HG02852 (cell line): ENCODE measurements at regions not wholly inside any gene's neighbourhood (a gene's known extent, or its start where the extent isn't known, plus 50 kb on each side); places are given as distances from the start of the nearest gene placed in this dataset.

Experiments used
- ATAC-seq: cut with Tn5 transposase; IDR thresholded peaks from one replicate; pipeline ENCODE4 v1.9.1; 2021; ENCODE audit warnings: mild to moderate bottlenecking, moderate library complexity; ENCODE audit not compliant: unreplicated experiment

DNA sequence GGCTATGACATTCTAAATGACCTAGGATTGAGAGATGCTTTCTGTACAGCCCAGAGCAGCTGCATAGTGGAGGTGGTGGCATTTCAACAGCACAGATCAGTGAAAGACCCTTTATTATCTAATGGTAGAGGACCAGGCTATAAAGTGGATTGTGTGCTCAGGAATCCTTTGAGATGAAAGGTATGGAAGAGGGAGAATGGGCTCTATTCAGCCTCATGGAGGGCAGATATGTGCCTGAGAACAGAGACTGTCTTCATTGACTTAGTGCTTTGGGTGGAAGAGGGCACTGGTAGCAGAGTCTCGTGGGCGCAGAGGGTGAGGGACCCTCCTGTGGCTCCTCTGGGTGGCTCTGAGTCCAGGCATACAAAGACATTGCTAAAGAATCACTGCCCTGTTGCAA, 130.0 kb upstream of the SLC24A5 start:
- ATAC-seq, result no peak

DNA sequence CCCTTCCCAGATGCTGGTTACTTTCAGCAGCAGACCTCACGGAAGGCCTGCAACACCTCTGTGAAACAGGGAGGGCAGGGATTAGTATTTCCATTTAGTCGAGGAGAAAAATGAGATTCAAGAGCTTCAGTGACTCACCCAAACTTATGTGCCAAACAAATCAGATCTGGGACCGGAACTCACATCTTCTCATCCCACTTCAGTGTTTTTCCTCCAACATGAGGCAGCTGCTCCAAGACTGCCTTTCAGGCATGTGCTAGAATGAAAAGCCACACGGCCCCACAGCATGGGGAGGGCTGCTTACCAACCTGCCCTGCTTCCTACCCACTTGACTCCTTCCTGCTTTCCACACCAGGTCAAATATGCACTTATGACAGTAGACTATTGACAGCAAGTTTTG, 129.4 kb upstream of the SLC24A5 start:
- no peak for ATAC-seq

GRCh38 chr15:47993051-47993450, 127.7 kb upstream of the SLC24A5 start:
- ATAC-seq, result no peak

DNA sequence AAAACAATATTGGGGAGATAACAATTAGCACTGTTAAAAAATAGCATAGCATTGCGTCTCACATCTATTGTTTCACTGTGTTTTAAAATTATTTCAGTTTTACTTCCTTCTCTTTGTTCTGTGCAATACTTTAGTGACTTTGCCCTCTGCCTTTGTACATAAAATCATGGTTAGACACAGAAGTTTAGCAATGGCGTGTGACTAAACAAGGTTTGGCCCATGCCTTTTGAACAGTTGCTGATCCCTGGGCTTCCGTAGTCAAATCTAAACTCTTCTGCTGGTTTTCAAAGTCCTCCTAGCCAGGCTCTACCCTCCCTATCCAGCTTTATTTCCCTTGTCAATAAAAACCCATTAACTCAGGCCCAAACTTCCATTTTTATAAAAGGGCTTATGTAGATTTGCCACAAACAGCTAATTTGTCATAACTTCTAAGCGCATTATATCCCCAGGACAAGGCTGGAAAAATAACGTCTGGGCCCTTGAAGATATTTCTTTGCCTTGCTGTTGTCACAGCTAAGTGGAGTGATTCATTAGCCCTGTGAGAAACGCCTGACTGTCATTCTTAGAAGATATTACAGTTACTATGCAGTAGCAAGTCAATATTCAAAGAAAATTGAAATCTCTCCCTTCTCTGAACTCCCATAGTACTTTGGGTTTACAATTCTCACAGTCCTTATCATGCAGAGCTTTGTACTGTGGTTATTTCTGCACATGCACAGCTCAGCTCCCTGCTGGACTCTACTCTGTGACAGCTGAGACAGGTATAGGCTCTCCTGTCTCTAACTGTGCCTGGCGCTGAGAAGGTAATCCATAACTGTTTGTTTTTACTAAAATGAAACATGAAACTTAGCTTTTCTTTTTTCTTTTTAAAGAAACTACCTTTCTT, 123.4 kb upstream of the SLC24A5 start:
- no peak for ATAC-seq

DNA sequence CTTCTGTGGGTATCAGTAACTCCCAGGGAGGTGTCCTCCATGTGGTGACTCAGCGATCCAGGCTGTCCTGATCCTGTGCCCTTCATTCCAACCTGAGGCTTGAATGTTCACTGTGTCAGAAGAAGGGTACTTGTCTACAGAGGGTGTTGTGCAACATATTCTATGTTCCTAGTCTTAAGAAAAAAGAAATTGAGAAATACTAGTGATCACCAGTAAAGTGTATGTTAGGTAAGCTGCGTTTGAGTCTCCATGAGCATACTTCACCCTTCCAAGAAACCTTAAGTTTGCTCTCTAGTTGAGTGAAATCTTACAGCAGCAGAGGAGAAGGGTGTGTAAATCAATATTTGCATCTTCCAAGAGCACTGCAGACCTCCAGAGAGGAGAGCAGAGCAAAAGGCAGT, 122.2 kb upstream of the SLC24A5 start:
- ATAC-seq, result no peak

GRCh38 chr15:48001393-48002039, 119.3 kb upstream of the SLC24A5 start:
- ATAC-seq, result peak; percentile 88

DNA sequence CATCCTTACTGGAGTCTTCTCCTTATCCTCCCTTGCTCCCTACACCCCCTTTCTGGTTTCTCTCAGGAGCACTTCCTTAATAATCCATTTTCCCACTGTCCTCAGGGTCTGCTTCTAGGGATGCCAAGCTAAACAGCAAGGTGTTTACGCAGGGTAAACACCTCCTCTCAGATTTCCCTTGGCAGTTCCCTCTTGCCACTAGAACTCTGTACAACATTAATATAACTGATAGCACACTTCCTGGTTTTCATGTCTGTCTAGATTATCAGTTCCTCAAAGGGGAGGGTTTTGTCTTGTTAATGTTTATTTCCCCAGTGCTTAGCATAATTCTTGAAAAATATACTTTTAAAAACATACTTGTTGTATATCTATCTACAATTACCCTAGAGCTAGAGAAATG, 118.0 kb upstream of the SLC24A5 start:
- no peak for ATAC-seq

GRCh38 chr15:48003441-48003840, 117.3 kb upstream of the SLC24A5 start:
- no peak for ATAC-seq

DNA sequence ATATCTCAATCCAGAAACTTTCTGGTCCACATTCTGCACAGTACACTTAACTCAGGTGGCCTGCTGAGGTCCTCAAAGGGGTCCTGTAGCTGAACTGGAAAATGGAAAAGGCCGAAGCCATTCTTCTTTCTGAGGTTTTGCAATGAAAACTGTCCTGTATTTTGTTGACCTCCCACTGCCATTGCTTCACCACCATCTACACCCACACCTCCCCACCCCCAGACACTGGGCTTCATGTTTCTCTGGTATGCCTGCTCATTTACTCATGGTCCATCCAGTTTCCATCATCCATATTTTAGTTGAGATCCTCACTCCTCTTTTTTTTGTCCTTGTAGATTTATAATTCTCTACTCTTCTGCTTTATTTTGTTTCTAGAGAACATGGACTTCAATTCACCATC, 115.7 kb upstream of the SLC24A5 start:
- no peak for ATAC-seq

- ATAC-seq, result no peak
Observed at GRCh38 chr15:48006031-48006511, 114.7 kb upstream of the SLC24A5 start.

DNA sequence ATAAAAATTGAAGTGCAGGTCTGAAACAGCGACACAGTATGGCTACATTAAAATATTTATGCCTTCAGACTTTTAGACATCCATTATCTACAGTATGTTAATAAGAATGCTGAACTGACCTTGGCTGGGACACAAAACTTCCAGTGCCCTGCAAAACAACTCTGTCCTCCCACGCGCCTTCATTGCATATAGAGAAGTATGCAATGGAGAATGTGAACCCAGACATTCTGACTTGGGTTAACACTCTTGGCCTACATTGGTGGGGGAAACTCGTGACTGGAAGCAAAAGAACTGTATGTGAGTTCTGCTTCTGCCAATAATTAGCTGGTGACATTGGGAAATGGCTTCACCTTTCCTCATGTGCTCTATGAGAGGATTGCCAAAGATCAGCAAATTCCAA, 110.5 kb upstream of the SLC24A5 start:
- no peak for ATAC-seq

DNA sequence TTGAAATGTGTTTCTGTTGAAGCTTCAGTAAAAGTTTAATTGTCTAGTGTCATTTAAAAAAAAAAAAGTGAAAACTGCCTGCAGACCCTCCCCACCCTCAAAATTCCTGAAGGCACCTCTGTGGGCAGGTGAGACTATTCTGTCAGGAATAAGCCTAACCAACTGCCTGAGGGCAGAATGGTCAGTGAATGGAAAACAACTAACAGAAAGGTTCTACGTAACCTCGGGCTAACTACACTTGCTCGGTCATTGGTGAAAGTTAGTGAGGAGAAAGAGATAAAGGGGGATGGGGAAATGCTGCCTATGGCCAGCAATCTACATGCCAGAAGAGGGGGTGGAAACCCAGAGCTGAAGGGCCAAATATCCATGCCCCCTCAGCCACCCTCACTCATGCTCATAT, 108.6 kb upstream of the SLC24A5 start:
- ATAC-seq, result no peak

DNA sequence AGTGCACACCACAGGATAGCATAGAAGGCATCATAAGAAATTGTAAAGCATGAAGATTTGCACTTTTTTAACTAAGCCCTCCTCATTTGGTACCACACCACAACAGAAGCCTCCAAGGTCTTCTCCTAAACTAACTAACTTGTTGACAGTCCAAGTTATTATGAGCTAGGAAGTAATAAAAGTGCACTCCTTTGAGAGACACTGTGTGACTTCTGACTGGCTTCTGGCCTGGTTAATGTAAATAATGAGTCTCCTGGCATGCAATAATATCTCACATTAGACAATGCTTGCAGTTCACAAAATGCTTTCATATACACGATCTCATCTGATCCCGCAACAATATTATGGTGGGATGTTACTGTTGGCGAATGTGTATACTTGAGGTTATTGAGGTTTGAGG, 103.9 kb upstream of the SLC24A5 start:
- no peak for ATAC-seq

GRCh38 chr15:48017747-48018146, 103.0 kb upstream of the SLC24A5 start:
- no peak for ATAC-seq

DNA sequence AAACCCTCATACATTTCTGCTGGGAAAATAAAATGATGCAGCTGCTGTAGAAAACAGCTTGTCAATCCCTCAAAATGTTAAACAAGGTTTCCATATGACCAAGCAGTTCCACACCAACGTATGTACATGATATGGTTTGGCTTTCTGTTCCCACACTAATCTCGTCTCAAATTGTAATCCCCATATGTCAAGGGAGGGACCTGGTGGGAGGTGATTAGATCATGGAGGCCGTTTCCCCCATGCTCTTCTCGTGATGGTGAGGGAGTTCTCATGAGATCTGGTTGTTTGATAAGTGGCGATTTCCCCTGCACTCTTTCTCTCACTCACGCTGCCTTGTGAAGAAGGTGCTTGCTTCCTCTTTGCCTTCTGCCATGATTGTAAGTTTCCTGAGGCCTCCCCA, 100.6 kb upstream of the SLC24A5 start:
- peak; percentile 68 for ATAC-seq

DNA sequence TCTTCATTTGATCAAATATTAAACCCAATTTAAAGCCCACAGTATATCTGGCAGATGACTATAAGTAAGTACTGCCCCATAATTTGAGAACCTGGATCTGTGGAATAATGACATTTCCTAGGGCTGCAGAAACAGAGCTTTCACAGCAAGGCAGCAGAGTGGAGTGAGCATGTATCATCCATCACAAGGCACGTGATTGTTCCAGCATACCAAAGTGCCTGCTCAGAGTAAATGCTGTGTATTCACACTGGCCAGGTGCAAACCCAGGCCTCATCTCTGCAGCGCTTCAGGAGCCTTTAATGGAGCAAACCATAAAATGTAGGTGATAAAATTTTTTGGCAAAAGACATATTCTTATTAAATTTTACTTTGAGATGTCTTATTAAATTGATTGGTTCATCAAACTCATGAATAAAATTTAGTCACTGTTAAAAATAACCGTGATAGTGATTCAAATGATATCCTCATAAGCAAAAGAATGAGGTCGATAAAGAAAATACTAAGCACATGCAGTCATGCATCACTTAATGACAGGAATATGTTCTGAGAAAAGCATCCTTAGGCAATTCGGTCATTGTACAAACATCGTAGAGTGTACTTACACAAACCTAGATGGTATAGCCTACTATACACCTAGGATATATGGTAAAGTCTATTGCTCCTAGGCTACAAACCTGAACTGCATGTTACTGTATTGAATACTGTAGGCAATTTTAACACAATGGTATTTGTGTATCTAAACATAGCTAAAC, 99.3 kb upstream of the SLC24A5 start:
- no peak for ATAC-seq

- no peak for ATAC-seq
Observed at GRCh38 chr15:48025118-48025517, 95.7 kb upstream of the SLC24A5 start.

GRCh38 chr15:48028712-48029111, 92.1 kb upstream of the SLC24A5 start:
- ATAC-seq, result no peak

DNA sequence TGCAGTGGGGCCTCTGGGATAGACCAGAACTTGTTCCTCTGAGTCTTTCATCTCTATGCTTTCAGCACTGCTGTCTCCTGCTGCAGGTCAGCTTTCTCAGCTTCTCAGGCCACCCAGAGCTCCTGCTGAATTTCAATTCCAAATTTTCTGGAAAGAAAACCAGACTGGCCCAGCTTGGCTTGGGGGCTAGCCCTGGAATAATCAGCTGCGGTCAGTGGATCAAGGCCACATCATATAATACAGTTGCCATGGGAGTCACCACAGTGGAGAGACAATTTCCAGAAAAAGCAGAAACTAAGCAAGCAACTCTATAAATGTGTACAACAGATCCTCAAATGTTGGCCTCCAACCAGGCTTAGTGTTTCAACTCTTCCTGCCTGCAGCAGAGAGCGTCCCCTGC, 91.1 kb upstream of the SLC24A5 start:
- ATAC-seq, result no peak

GRCh38 chr15:48031466-48031865, 89.3 kb upstream of the SLC24A5 start:
- ATAC-seq, result no peak

GRCh38 chr15:48031973-48032372, 88.8 kb upstream of the SLC24A5 start:
- ATAC-seq, result no peak

DNA sequence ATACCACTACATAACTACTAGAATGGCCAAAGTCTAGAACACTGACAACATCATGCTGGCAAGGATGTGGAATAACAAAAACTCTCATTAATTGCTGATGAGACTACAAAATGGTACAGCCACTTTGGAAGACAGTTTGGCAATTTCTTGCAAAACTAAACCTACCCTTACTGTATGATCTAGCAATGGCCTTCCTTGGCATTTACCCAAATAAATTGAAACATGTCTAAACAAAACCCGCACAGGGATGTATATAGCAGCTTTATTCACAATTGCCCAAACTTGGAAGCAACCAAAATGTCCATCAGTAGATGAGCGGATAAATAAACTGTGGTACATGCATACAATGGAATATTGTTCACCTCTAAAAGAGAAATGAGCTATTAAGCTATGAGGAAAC, 87.9 kb upstream of the SLC24A5 start:
- no peak for ATAC-seq
